ENCODE measurements at regions not wholly inside any gene's neighbourhood (a gene's known extent, or its start where the extent isn't known, plus 50 kb on each side); places are given as distances from the start of the nearest gene placed in this dataset.

DNA sequence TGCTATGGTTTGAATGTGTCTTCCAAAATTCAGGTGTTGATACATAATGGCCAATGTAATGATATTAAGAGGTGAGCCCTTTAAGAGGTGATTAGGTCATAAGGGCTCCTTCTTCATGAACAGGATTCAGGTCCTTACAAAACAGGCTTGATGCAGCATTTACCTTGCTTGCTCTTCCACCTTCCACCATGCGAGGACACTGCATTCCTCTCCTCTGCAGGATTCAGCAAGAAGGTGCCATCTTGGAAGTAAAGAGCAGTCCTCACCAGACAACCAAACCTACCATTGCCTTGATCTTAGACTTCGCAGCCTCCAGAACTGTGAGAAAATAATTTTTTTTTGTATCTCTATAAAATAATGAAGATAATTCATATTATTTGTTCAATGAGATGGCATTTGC is 314.0 kb upstream of the SMARCA2 start:
- no peaks in the 10 kb centered on the region for H3K79me2 ChIP-seq (ENCODE audit: insufficient read depth, low read length)
- intact Hi-C loops (cut with micrococcal nuclease): no loop called here
- H3K9me3 ChIP-seq (ENCODE audit: control insufficient read depth in 1 of 2, insufficient read depth in 1 of 2, low read depth in 1 of 2, low read length in 2 of 2): peaks cover 0 to 1% of the 10 kb centered on the region in 2 experiments; a peak in 1 of 4 replicates
- no peak overlapping the region for H3K4me2 ChIP-seq (ENCODE audit: low read length)
- H2AFZ ChIP-seq (ENCODE audit: low read depth, low read length, poor library complexity, severe bottlenecking): no peak overlapping the region
- POLR2A ChIA-PET: no interaction called here
- no peak overlapping the region for H3K27ac ChIP-seq (ENCODE audit: low read depth, low read length)
- no peaks in the 10 kb centered on the region for H3K36me3 ChIP-seq (ENCODE audit: control insufficient read depth in 1 of 2, insufficient read depth in 2 of 2, low read length in 2 of 2)
- BruUV-seq (replicated peaks): no TSS peak
- no peak for TF ChIP-seq CBX3 (IDR thresholded peaks at IDR 0.05; ENCODE audit: low read depth)
- no peak for TF ChIP-seq EZH2phosphoT487 (IDR thresholded peaks at IDR 0.05; ENCODE audit: borderline replicate concordance)
- TF ChIP-seq EGR1 (IDR thresholded peaks at IDR 0.05; ENCODE audit: low read depth): no peak
- no peak for TF ChIP-seq JUND (IDR thresholded peaks at IDR 0.05)
- no peak for TF ChIP-seq POLR2A (IDR thresholded peaks at IDR 0.05; ENCODE audit: borderline replicate concordance, extremely low read depth, insufficient read depth, insufficient read length)
- TF ChIP-seq ZNF274 (IDR thresholded peaks at IDR 0.05; ENCODE audit: low read depth, low read length): no peak
- no peak for TF ChIP-seq POLR2AphosphoS5 (IDR thresholded peaks at IDR 0.05; ENCODE audit: low read depth, low read length)
- no peak for TF ChIP-seq ZBTB33 (IDR thresholded peaks at IDR 0.05; ENCODE audit: extremely low read depth, insufficient replicate concordance, low read length)
- no peak for TF ChIP-seq TCF7L2 (IDR thresholded peaks at IDR 0.05; ENCODE audit: borderline replicate concordance, extremely low read depth, insufficient read depth, insufficient read length)
- TF ChIP-seq FOSL1 (IDR thresholded peaks at IDR 0.05; ENCODE audit: low read depth): no peak
- TF ChIP-seq EZH2 (IDR thresholded peaks at IDR 0.05): no peak
- TF ChIP-seq SP1 (IDR thresholded peaks at IDR 0.05; ENCODE audit: low read depth): no peak
- no peak for TF ChIP-seq YY1 (IDR thresholded peaks at IDR 0.05; ENCODE audit: extremely low read depth, insufficient replicate concordance, low read depth, low read length)
- TF ChIP-seq, protein P1, sequence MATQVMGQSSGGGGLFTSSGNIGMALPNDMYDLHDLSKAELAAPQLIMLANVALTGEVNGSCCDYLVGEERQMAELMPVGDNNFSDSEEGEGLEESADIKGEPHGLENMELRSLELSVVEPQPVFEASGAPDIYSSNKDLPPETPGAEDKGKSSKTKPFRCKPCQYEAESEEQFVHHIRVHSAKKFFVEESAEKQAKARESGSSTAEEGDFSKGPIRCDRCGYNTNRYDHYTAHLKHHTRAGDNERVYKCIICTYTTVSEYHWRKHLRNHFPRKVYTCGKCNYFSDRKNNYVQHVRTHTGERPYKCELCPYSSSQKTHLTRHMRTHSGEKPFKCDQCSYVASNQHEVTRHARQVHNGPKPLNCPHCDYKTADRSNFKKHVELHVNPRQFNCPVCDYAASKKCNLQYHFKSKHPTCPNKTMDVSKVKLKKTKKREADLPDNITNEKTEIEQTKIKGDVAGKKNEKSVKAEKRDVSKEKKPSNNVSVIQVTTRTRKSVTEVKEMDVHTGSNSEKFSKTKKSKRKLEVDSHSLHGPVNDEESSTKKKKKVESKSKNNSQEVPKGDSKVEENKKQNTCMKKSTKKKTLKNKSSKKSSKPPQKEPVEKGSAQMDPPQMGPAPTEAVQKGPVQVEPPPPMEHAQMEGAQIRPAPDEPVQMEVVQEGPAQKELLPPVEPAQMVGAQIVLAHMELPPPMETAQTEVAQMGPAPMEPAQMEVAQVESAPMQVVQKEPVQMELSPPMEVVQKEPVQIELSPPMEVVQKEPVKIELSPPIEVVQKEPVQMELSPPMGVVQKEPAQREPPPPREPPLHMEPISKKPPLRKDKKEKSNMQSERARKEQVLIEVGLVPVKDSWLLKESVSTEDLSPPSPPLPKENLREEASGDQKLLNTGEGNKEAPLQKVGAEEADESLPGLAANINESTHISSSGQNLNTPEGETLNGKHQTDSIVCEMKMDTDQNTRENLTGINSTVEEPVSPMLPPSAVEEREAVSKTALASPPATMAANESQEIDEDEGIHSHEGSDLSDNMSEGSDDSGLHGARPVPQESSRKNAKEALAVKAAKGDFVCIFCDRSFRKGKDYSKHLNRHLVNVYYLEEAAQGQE (IDR thresholded peaks at IDR 0.05; ENCODE audit: low read depth): no peak
- ATAC-seq: no peak
- H3K27me3 ChIP-seq (ENCODE audit: insufficient read depth, low read length): no peaks in the 10 kb centered on the region
- no peaks in the 10 kb centered on the region for H3K4me1 ChIP-seq (ENCODE audit: control insufficient read depth in 1 of 2, insufficient read depth in 2 of 2, low read length in 2 of 2)
- CTCF ChIA-PET: no interaction called here
- no peak for DNase-seq (ENCODE audit: low read depth, low spot score)
- no peak overlapping the region for H3K4me3 ChIP-seq (replicated peaks in 1 of 2; ENCODE audit: low read depth in 1 of 2, low read length in 2 of 2)
- H3K9me2 ChIP-seq (ENCODE audit: insufficient read depth): no peaks in the 10 kb centered on the region
- no peak overlapping the region for H3K9ac ChIP-seq (ENCODE audit: low read length)
- H4K20me1 ChIP-seq (ENCODE audit: insufficient read depth): no peaks in the 10 kb centered on the region; the same call in 1 of the 2 replicates
- RAD21 ChIA-PET (ENCODE audit: low non-redundant PET in 1 of 2, low total read pairs in 2 of 2, uncharacterized antibody in 2 of 2, unreplicated experiment in 2 of 2): no interaction called here

Measured in HCT116 (cell line).